HepG2 (cell line): ENCODE measurements at regions not wholly inside any gene's neighbourhood (a gene's known extent, or its start where the extent isn't known, plus 50 kb on each side); places are given as distances from the start of the nearest gene placed in this dataset.

Experiments used
- ATAC-seq: fragments of 200-7000 bp; cut with Tn5 transposase; 3 replicates; pipeline ENCODE4 v1.9.1; 2020; ENCODE audit warnings: mild to moderate bottlenecking, moderate library complexity
- BruUV-seq: library from RNA; stranded (reverse); fragments of 400-500 nt; replicated peaks from 2 replicates; lab custom pipeline; 2021; lab: Mats Ljungman, UMichigan
- CTCF ChIA-PET: fragments of 300-600 bp; formaldehyde crosslinking; extraction: SDS; loops from one replicate; lab custom pipeline; 2021; ENCODE audit warnings: low total read pairs, inconsistent platforms, low intra/inter-chr PET ratio; lab: Yijun Ruan, JAX
- POLR2A ChIA-PET: fragments of 350-600 bp; sonication (Branson Sonifier 250); formaldehyde crosslinking; loops from one replicate; lab custom pipeline; 2020; ENCODE audit warnings: antibody characterized with exemption, inconsistent platforms; lab: Yijun Ruan, JAX
- DNase-seq: peaks from one replicate; pipeline ENCODE4 v3.0.0-alpha.2; 2015; ENCODE audit warnings: low spot score
- FAIRE-seq: peaks from 3 replicates; lab custom pipeline; 2011; peaks lifted over from hg19 to GRCh38; lab: Jason Lieb, UNC
- H2AFZ ChIP-seq: one replicate; pipeline ENCODE4 v1.6.1; 2011; ENCODE audit warnings: low read length, inconsistent platforms
- H3K27ac ChIP-seq: fragments of 300-600 bp; 3 replicates; pipeline ENCODE4 v1.8.0; 2011; ENCODE audit warnings: mixed run types, mild to moderate bottlenecking, mixed read lengths, low read length, inconsistent platforms; ENCODE audit not compliant: insufficient read depth; ENCODE audit errors: extremely low read length
- H3K27me3 ChIP-seq, 2 experiments: fragments of 200-600 bp in 1 of 2; 2 replicates in 1 of 2; 3 replicates in 1 of 2; pipeline versions ENCODE4 v1.6.0 to v1.8.0; 2011; ENCODE audit warnings: low read length in 2 of 2, mild to moderate bottlenecking in 2 of 2, moderate library complexity in 2 of 2, inconsistent platforms in 1 of 2; ENCODE audit not compliant: insufficient read depth in 2 of 2, control insufficient read depth in 1 of 2
- H3K36me3 ChIP-seq, 2 experiments: fragments of 200-600 bp in 1 of 2; replicated peaks in 1 of 2; 2 replicates in 1 of 2; 3 replicates in 1 of 2; pipeline versions ENCODE4 v1.5.1 to v1.8.0; 2011; ENCODE audit warnings: low read length in 2 of 2, inconsistent platforms in 1 of 2; ENCODE audit not compliant: insufficient read depth in 2 of 2, control insufficient read depth in 1 of 2
- H3K4me1 ChIP-seq: 2 replicates; pipeline ENCODE4 v1.5.1; 2012; ENCODE audit warnings: low read length, inconsistent platforms; ENCODE audit not compliant: insufficient read depth
- H3K4me2 ChIP-seq: 2 replicates; pipeline ENCODE4 v1.6.0; 2011; ENCODE audit warnings: low read depth, low read length, inconsistent platforms
- H3K4me3 ChIP-seq, 3 experiments: fragments of 200-600 bp in 1 of 3; sonication (generic), shearing (Covaris generic) in 1 of 3; replicated peaks in 1 of 3; 2 replicates each; pipeline ENCODE4 v1.5.1; 2011 to 2016; ENCODE audit warnings: low read length in 3 of 3, inconsistent platforms in 2 of 3, low read depth in 2 of 3, mild to moderate bottlenecking in 2 of 3, control low read depth in 1 of 3, mixed read lengths in 1 of 3; ENCODE audit not compliant: insufficient read depth in 1 of 3
- H3K79me2 ChIP-seq: one replicate; pipeline ENCODE4 v1.6.1; 2011; ENCODE audit warnings: low read length, inconsistent platforms; ENCODE audit not compliant: insufficient read depth
- H3K9ac ChIP-seq: 2 replicates; pipeline ENCODE4 v1.6.0; 2011; ENCODE audit warnings: mild to moderate bottlenecking, low read depth, low read length, inconsistent platforms; ENCODE audit not compliant: insufficient read depth
- H3K9me3 ChIP-seq: 2 replicates; pipeline ENCODE4 v1.5.1; 2012; ENCODE audit warnings: mild to moderate bottlenecking, low read length
- H4K20me1 ChIP-seq: 2 replicates; pipeline ENCODE4 v1.6.0; 2011; ENCODE audit warnings: inconsistent platforms, mild to moderate bottlenecking, low read length, moderate library complexity; ENCODE audit not compliant: insufficient read depth
- ATF3 ChIP-seq: sonication (generic); formaldehyde crosslinking; IDR thresholded peaks from 2 replicates; pipeline ENCODE4 v1.4.0; 2020; ENCODE audit warnings: missing genetic modification reagents
- JUND ChIP-seq: sonication (generic); formaldehyde crosslinking; IDR thresholded peaks from 2 replicates; pipeline ENCODE4 v1.8.0; 2022; ENCODE audit warnings: mild to moderate bottlenecking, missing genetic modification reagents
- KLF13 ChIP-seq: sonication (generic); formaldehyde crosslinking; IDR thresholded peaks from 2 replicates; pipeline ENCODE4 v1.4.0; 2020; ENCODE audit warnings: mild to moderate bottlenecking, missing genetic modification reagents
- NCOA2 ChIP-seq: sonication (generic); formaldehyde crosslinking; IDR thresholded peaks from 2 replicates; pipeline ENCODE4 v1.8.0; 2022; ENCODE audit warnings: inconsistent platforms
- POLR2AphosphoS5 ChIP-seq: IDR thresholded peaks from 2 replicates; pipeline ENCODE4 v1.6.1; 2012; ENCODE audit warnings: low read depth, low read length
- POLR2G ChIP-seq: fragments of 200-400 bp; formaldehyde crosslinking; IDR thresholded peaks from 2 replicates; pipeline ENCODE4 v1.6.1; 2018; ENCODE audit warnings: mild to moderate bottlenecking, low read depth, low read length, moderate library complexity
- SP1 ChIP-seq, 2 experiments: fragments of 450-650 bp in 1 of 2; sonication (generic) in 1 of 2; formaldehyde crosslinking in 1 of 2; IDR thresholded peaks; 2 replicates each; pipeline versions ENCODE4 v1.4.0 to v1.6.1; 2016 to 2020; ENCODE audit warnings: missing genetic modification reagents in 1 of 2
- TEF ChIP-seq: sonication (generic); formaldehyde crosslinking; IDR thresholded peaks from 2 replicates; pipeline ENCODE4 v1.5.0; 2020; ENCODE audit warnings: missing genetic modification reagents
- TRIM24 ChIP-seq: sonication (generic); formaldehyde crosslinking; IDR thresholded peaks from 2 replicates; pipeline ENCODE4 v1.8.0; 2022; ENCODE audit warnings: mild to moderate bottlenecking, missing genetic modification reagents
- YY1 ChIP-seq: IDR thresholded peaks from 2 replicates; pipeline ENCODE4 v1.6.1; 2011; ENCODE audit warnings: low read length, low read depth, moderate library complexity, mild to moderate bottlenecking; ENCODE audit not compliant: insufficient read depth, insufficient replicate concordance
- ZBTB21 ChIP-seq: sonication (generic); formaldehyde crosslinking; IDR thresholded peaks from 2 replicates; pipeline ENCODE4 v1.4.0; 2020; ENCODE audit warnings: missing genetic modification reagents
- ZBTB7A ChIP-seq: sonication (generic); formaldehyde crosslinking; IDR thresholded peaks from 2 replicates; pipeline ENCODE4 v1.8.0; 2022; ENCODE audit warnings: mild to moderate bottlenecking, missing genetic modification reagents
- ZMYM3 ChIP-seq: sonication (generic); formaldehyde crosslinking; IDR thresholded peaks from 2 replicates; pipeline ENCODE4 v1.5.1; 2020; ENCODE audit warnings: mild to moderate bottlenecking, missing genetic modification reagents
- ZNF280B ChIP-seq: sonication (generic); formaldehyde crosslinking; IDR thresholded peaks from 2 replicates; pipeline ENCODE4 v1.5.0; 2020; ENCODE audit warnings: missing genetic modification reagents, mild to moderate bottlenecking, borderline replicate concordance
- ZNF709 ChIP-seq: sonication (generic); formaldehyde crosslinking; IDR thresholded peaks from 2 replicates; pipeline ENCODE4 v1.5.0; 2020; ENCODE audit warnings: mild to moderate bottlenecking, missing genetic modification reagents
- WGBS: methylation state at CpG from one replicate; pipeline ENCODE4 v1.1.6; 2017; ENCODE audit warnings: low lambda C conversion rate; 5-methylcytosine and 5-hydroxymethylcytosine counted together
- in situ Hi-C: cut with HindIII; loops from 2 replicates; pipeline ENCODE4 v1.10.0; 2017; ENCODE audit warnings: low pct_unique_long_range_greater_than_20kb; ENCODE audit not compliant: extremely low pct_ligation_motif_present
- intact Hi-C: fragments of 100-400 bp; cut with micrococcal nuclease; formaldehyde crosslinking; loops from one replicate; pipeline ENCODE4 v1.10.0; 2022; ENCODE audit not compliant: unreplicated experiment

GRCh38 chr6:139448051-139448649 lies 73.7 kb upstream of the CITED2 start:
- Histone ChIP-seq H3K9me3 (no peaks in the 10 kb centered on the region), H2AFZ (no peak overlapping the region), H3K9ac (no peak overlapping the region), H3K4me1 (no peaks in the 10 kb centered on the region), H3K27me3 (no peaks in the 10 kb centered on the region), H3K27ac (no peak overlapping the region), H3K36me3 (no peaks in the 10 kb centered on the region), H3K4me3 (no peak overlapping the region), H3K79me2 (no peaks in the 10 kb centered on the region), H3K4me2 (no peak overlapping the region), H4K20me1 (no peaks in the 10 kb centered on the region)
- ChIA-PET POLR2A (no interaction called here), CTCF (no interaction called here)
- no TSS peak for BruUV-seq
- no peak for DNase-seq
- WGBS: 32% methylated on average over 2 of the region's 2 CpGs
- no peak for ATAC-seq
- intact Hi-C loops (no loop called here), in situ Hi-C loops (no loop called here)
- no peak for FAIRE-seq
- TF ChIP-seq TRIM24 (CRISPR knock-in tag): no peak
- no peak for TF ChIP-seq POLR2AphosphoS5
- no peak for TF ChIP-seq NCOA2 (CRISPR knock-in tag)

- no peaks in the 10 kb centered on the region for H3K4me1 ChIP-seq
- FAIRE-seq: no peak
- TF ChIP-seq SP1 (IDR thresholded peaks at IDR 0.05) (no peak), SP1 (CRISPR knock-in tag; IDR thresholded peaks at IDR 0.05) (no peak), JUND (no peak), ZMYM3 (CRISPR knock-in tag) (no peak), ATF3 (no peak), TEF (CRISPR knock-in tag) (no peak), ZBTB21 (CRISPR knock-in tag) (no peak), ZNF709 (no peak), POLR2G (no peak), ZBTB7A (CRISPR knock-in tag) (no peak), YY1 (no peak), ZNF280B (no peak), KLF13 (CRISPR knock-in tag) (no peak)
- TF ChIP-seq, all 625 proteins: peak for 0
- H3K27me3 ChIP-seq: no peaks in the 10 kb centered on the region
- H3K4me3 ChIP-seq: no peak overlapping the region
- H3K4me2 ChIP-seq: no peak overlapping the region
- ChIA-PET POLR2A (no interaction called here), CTCF (no interaction called here)
- 94% methylated on average over 1 of the region's 1 CpG for WGBS
- no peak overlapping the region for H3K9ac ChIP-seq
- H3K27ac ChIP-seq: no peak overlapping the region
- intact Hi-C loops (no loop called here), in situ Hi-C loops (no loop called here)
- H2AFZ ChIP-seq: no peak overlapping the region
- DNase-seq (no peak), ATAC-seq (no peak)
- no peaks in the 10 kb centered on the region for H3K9me3 ChIP-seq
- H3K36me3 ChIP-seq: no peaks in the 10 kb centered on the region
- H4K20me1 ChIP-seq: no peaks in the 10 kb centered on the region
- no peaks in the 10 kb centered on the region for H3K79me2 ChIP-seq
- BruUV-seq: no TSS peak
Measured at GRCh38 chr6:139447656-139447975, 73.2 kb upstream of the CITED2 start.
